H9 (cell line): ENCODE measurements at regions not wholly inside any gene's neighbourhood (a gene's known extent, or its start where the extent isn't known, plus 50 kb on each side); places are given as distances from the start of the nearest gene placed in this dataset.

Source experiments
- DNase-seq: peaks from one replicate; pipeline ENCODE4 v3.0.0-alpha.2; 2017
- H2AFZ ChIP-seq: one replicate; pipeline ENCODE4 v1.6.1; 2013; ENCODE audit warnings: mild to moderate bottlenecking, low read length, control low read depth, moderate library complexity
- H2AK5ac ChIP-seq: 2 replicates; pipeline ENCODE4 v1.6.1; 2013; ENCODE audit warnings: low read length, control low read depth, mixed read lengths; ENCODE audit not compliant: insufficient read length
- H2BK120ac ChIP-seq: one replicate; pipeline ENCODE4 v1.6.1; 2013; ENCODE audit warnings: low read depth, mild to moderate bottlenecking, low read length, control low read depth, inconsistent platforms; ENCODE audit not compliant: poor library complexity, severe bottlenecking
- H2BK12ac ChIP-seq: 2 replicates; pipeline ENCODE4 v1.6.1; 2013; ENCODE audit warnings: low read length, control low read depth, mixed read lengths, low read depth; ENCODE audit not compliant: insufficient read length
- H2BK15ac ChIP-seq: 2 replicates; pipeline ENCODE4 v1.6.1; 2013; ENCODE audit warnings: low read depth, low read length, control low read depth
- H2BK20ac ChIP-seq: one replicate; pipeline ENCODE4 v1.6.1; 2013; ENCODE audit warnings: low read depth, mild to moderate bottlenecking, low read length, control low read depth, inconsistent platforms; ENCODE audit not compliant: poor library complexity, severe bottlenecking
- H2BK5ac ChIP-seq: 2 replicates; pipeline ENCODE4 v1.6.1; 2013; ENCODE audit warnings: low read length, control low read depth, mixed read lengths; ENCODE audit not compliant: insufficient read length
- H3K14ac ChIP-seq: 2 replicates; pipeline ENCODE4 v1.6.1; 2013; ENCODE audit warnings: low read length, control low read depth; ENCODE audit not compliant: insufficient read depth
- H3K18ac ChIP-seq: 2 replicates; pipeline ENCODE4 v1.6.1; 2013; ENCODE audit warnings: low read depth, mild to moderate bottlenecking, mixed read lengths, low read length, control low read depth; ENCODE audit not compliant: insufficient read length
- H3K23ac ChIP-seq: 2 replicates; pipeline ENCODE4 v1.6.1; 2013; ENCODE audit warnings: low read length, control low read depth, mixed read lengths, low read depth; ENCODE audit not compliant: insufficient read length
- H3K23me2 ChIP-seq: 2 replicates; pipeline ENCODE4 v1.6.1; 2013; ENCODE audit warnings: low read depth, mild to moderate bottlenecking, mixed read lengths, low read length, control low read depth; ENCODE audit not compliant: insufficient read length, poor library complexity, severe bottlenecking
- H3K27ac ChIP-seq: 2 replicates; pipeline ENCODE4 v1.5.1; 2013; ENCODE audit warnings: low read length, control low read depth, mixed read lengths, low read depth; ENCODE audit not compliant: insufficient read length
- H3K27me3 ChIP-seq: 2 replicates; pipeline ENCODE4 v1.6.1; 2013; ENCODE audit warnings: low read length, control low read depth, inconsistent platforms; ENCODE audit not compliant: insufficient read depth
- H3K4ac ChIP-seq: 2 replicates; pipeline ENCODE4 v1.6.1; 2013; ENCODE audit warnings: low read depth, mild to moderate bottlenecking, control low read depth, inconsistent platforms, low read length, moderate library complexity
- H3K4me1 ChIP-seq: 2 replicates; pipeline ENCODE4 v1.6.1; 2013; ENCODE audit warnings: low read length, control low read depth, inconsistent platforms; ENCODE audit not compliant: insufficient read depth
- H3K4me2 ChIP-seq: 2 replicates; pipeline ENCODE4 v1.6.1; 2013; ENCODE audit warnings: low read length, control low read depth, mixed read lengths; ENCODE audit not compliant: insufficient read length, insufficient read depth
- H3K56ac ChIP-seq: 2 replicates; pipeline ENCODE4 v1.6.1; 2013; ENCODE audit warnings: low read depth, mild to moderate bottlenecking, mixed read lengths, low read length, control low read depth; ENCODE audit not compliant: insufficient read length
- H3K79me1 ChIP-seq: 2 replicates; pipeline ENCODE4 v1.6.1; 2013; ENCODE audit warnings: low read depth, mild to moderate bottlenecking, moderate library complexity, low read length, control low read depth, inconsistent platforms; ENCODE audit not compliant: insufficient read depth, poor library complexity, severe bottlenecking
- H3K79me2 ChIP-seq: 2 replicates; pipeline ENCODE4 v1.6.1; 2013; ENCODE audit warnings: low read length, control low read depth, inconsistent platforms; ENCODE audit not compliant: insufficient read depth
- H3K9ac ChIP-seq: 2 replicates; pipeline ENCODE4 v1.6.1; 2013; ENCODE audit warnings: low read length, control low read depth, mixed read lengths; ENCODE audit not compliant: insufficient read length; ENCODE audit errors: extremely low read depth
- H3K9me3 ChIP-seq: one replicate; pipeline ENCODE4 v1.6.1; 2013; ENCODE audit warnings: low read depth, low read length, inconsistent platforms; ENCODE audit not compliant: control insufficient read depth
- H3T11ph ChIP-seq: one replicate; pipeline ENCODE4 v1.6.1; 2013; ENCODE audit warnings: mild to moderate bottlenecking, low read length, control low read depth, inconsistent platforms
- H4K20me1 ChIP-seq: one replicate; pipeline ENCODE4 v1.6.1; 2013; ENCODE audit not compliant: control insufficient read depth, insufficient read length, insufficient read depth
- H4K5ac ChIP-seq: 2 replicates; pipeline ENCODE4 v1.6.1; 2013; ENCODE audit warnings: low read depth, mild to moderate bottlenecking, mixed read lengths, low read length, control low read depth; ENCODE audit not compliant: insufficient read length
- H4K8ac ChIP-seq: replicated peaks from 2 replicates; pipeline ENCODE4 v1.6.1; 2013; ENCODE audit warnings: low read length, control low read depth, mixed read lengths, low read depth; ENCODE audit not compliant: insufficient read length
- H4K91ac ChIP-seq: 2 replicates; pipeline ENCODE4 v1.6.1; 2013; ENCODE audit warnings: low read depth, mild to moderate bottlenecking, moderate library complexity, mixed read lengths, low read length, control low read depth; ENCODE audit not compliant: insufficient read length
- H3K27ac Mint-ChIP-seq, 3 experiments: 2 replicates in 2 of 3; 3 replicates in 1 of 3; pipeline ENCODE4 v1.8.0; 2020 to 2021; ENCODE audit warnings: mixed read lengths in 3 of 3, mild to moderate bottlenecking in 1 of 3, moderate library complexity in 1 of 3
- H3K27me3 Mint-ChIP-seq: 2 replicates; pipeline ENCODE4 v1.8.0; 2021; ENCODE audit warnings: low read depth, mild to moderate bottlenecking, moderate library complexity, mixed read lengths
- H3K36me3 Mint-ChIP-seq, 3 experiments: 2 replicates in 2 of 3; 3 replicates in 1 of 3; pipeline ENCODE4 v1.8.0; 2020 to 2021; ENCODE audit warnings: low read depth in 3 of 3, mixed read lengths in 3 of 3; ENCODE audit not compliant: insufficient read depth in 1 of 3
- H3K4me1 Mint-ChIP-seq, 2 experiments: 2 replicates each; pipeline ENCODE4 v1.8.0; 2020; ENCODE audit warnings: mixed read lengths in 2 of 2
- H3K4me3 Mint-ChIP-seq, 2 experiments: 2 replicates in 1 of 2; 3 replicates in 1 of 2; pipeline ENCODE4 v1.8.0; 2020 to 2021; ENCODE audit warnings: mild to moderate bottlenecking in 2 of 2, mixed read lengths in 2 of 2, moderate library complexity in 1 of 2
- H3K9me3 Mint-ChIP-seq, 2 experiments: 2 replicates in 1 of 2; 3 replicates in 1 of 2; pipeline ENCODE4 v1.8.0; 2020; ENCODE audit warnings: mild to moderate bottlenecking in 2 of 2, mixed read lengths in 2 of 2, moderate library complexity in 1 of 2
- CTCF ChIP-seq: fragments of 200-600 bp; sonication (generic); conservative IDR thresholded peaks from 3 replicates; pipeline ENCODE4 v1.8.0; 2021; ENCODE audit warnings: antibody characterized with exemption, mild to moderate bottlenecking
- WGBS: extraction: QIAGEN DNeasy Blood & Tissue Kit; methylation state at CpG from one replicate; pipeline ENCODE4 v1.1.7; 2013; ENCODE audit warnings: missing lambda C conversion rate, low lambda C conversion rate, mixed read lengths; ENCODE audit not compliant: insufficient read length; ENCODE audit errors: extremely low coverage; 5-methylcytosine and 5-hydroxymethylcytosine counted together

GRCh38 chr15:39442898-39443297 lies 138.0 kb upstream of the THBS1 start:
- Histone ChIP-seq H4K5ac (no peak overlapping the region), H4K91ac (no peak overlapping the region), H2BK20ac (no peak overlapping the region)

More at GRCh38 chr15:39442898-39443297, 138.0 kb upstream of the THBS1 start:
- Mint-ChIP-seq H3K27ac (no peak overlapping the region), H3K27me3 (no peaks in the 10 kb centered on the region), H3K4me3 (no peak overlapping the region), H3K9me3 (no peaks in the 10 kb centered on the region), H3K4me1 (peaks cover 21 to 32% of the 10 kb centered on the region in 2 experiments), H3K36me3 (no peaks in the 10 kb centered on the region)
- Histone ChIP-seq H2BK15ac (no peak overlapping the region), H3K56ac (no peak overlapping the region), H3K18ac (no peak overlapping the region), H2BK5ac (no peak overlapping the region), H2AFZ (no peak overlapping the region), H3K14ac (no peak overlapping the region), H3K27ac (no peak overlapping the region), H2BK12ac (no peak overlapping the region), H4K20me1 (no peaks in the 10 kb centered on the region), H3K4me2 (no peak overlapping the region), H3K79me1 (no peaks in the 10 kb centered on the region), H2BK120ac (no peak overlapping the region), H3T11ph (no peak overlapping the region), H3K23ac (no peak overlapping the region), H3K9ac (no peak overlapping the region), H4K8ac (no peak overlapping the region), H3K4ac (no peak overlapping the region), H3K27me3 (no peaks in the 10 kb centered on the region), H2AK5ac (no peak overlapping the region), H3K4me1 (no peaks in the 10 kb centered on the region), H3K23me2 (no peaks in the 10 kb centered on the region), H3K79me2 (no peaks in the 10 kb centered on the region), H3K9me3 (no peaks in the 10 kb centered on the region)
- WGBS = no CpG with 5 or more reads among the region's 2 CpGs
- no peak for TF ChIP-seq CTCF
- no peak for DNase-seq
